B cell (primary cell): ENCODE measurements at regions not wholly inside any gene's neighbourhood (a gene's known extent, or its start where the extent isn't known, plus 50 kb on each side); places are given as distances from the start of the nearest gene placed in this dataset.

Experiments
- ATAC-seq: fragments of 200-7000 bp; cut with Tn5 transposase; one replicate; pipeline ENCODE4 v1.10.0; 2021; ENCODE audit warnings: low read depth, mild to moderate bottlenecking, moderate number of reproducible peaks, moderate library complexity
- CTCF ChIA-PET: fragments of 350-600 bp; sonication (Branson Sonifier 250); formaldehyde crosslinking; loops from one replicate; lab custom pipeline; 2021; ENCODE audit warnings: antibody characterized with exemption, inconsistent platforms; lab: Charles Lee
- POLR2A ChIA-PET: fragments of 350-600 bp; sonication (Branson Sonifier 250); formaldehyde crosslinking; loops from one replicate; lab custom pipeline; 2021; ENCODE audit warnings: antibody characterized with exemption; lab: Charles Lee
- DNase-seq: peaks from one replicate; pipeline ENCODE4 v3.0.0; 2013
- H2AFZ ChIP-seq: 2 replicates; pipeline ENCODE4 v1.6.1; 2012; ENCODE audit warnings: mild to moderate bottlenecking, low read depth, low read length; ENCODE audit not compliant: insufficient read depth, poor library complexity, severe bottlenecking
- H3K27ac ChIP-seq, 2 donors: 1 replicate in 1 of 2; 2 replicates in 1 of 2; pipeline ENCODE4 v1.5.1; 2012 to 2013; ENCODE audit warnings: low read length in 2 of 2, mild to moderate bottlenecking in 2 of 2, moderate library complexity in 1 of 2
- H3K27me3 ChIP-seq, 4 experiments: fragments of 200-600 bp in 1 of 4; sonication (generic) in 1 of 4; replicated peaks in 1 of 4; 1 replicate in 2 of 4; 2 replicates in 2 of 4; pipeline versions ENCODE4 v1.6.1 to v1.7.0; 2013 to 2016; ENCODE audit warnings: low read length in 3 of 4, mild to moderate bottlenecking in 2 of 4, mixed read lengths in 1 of 4, moderate library complexity in 1 of 4; ENCODE audit not compliant: insufficient read depth in 4 of 4, control insufficient read depth in 3 of 4; ENCODE audit errors: control extremely low read depth in 1 of 4
- H3K36me3 ChIP-seq, 2 experiments: replicated peaks in 1 of 2; 1 replicate in 1 of 2; 2 replicates in 1 of 2; pipeline versions ENCODE4 v1.6.1 to v1.7.1; 2013; ENCODE audit warnings: low read length in 1 of 2; ENCODE audit not compliant: insufficient read depth in 2 of 2, control insufficient read depth in 1 of 2; ENCODE audit errors: control extremely low read depth in 1 of 2, extremely low read depth in 1 of 2
- H3K4me1 ChIP-seq, 2 donors: fragments of 200-600 bp in 1 of 2; sonication (generic) in 1 of 2; 1 replicate in 1 of 2; 2 replicates in 1 of 2; pipeline versions ENCODE4 v1.5.1 to v1.6.1; 2013 to 2017; ENCODE audit warnings: low read length in 2 of 2; ENCODE audit not compliant: control insufficient read depth in 2 of 2, insufficient read depth in 2 of 2
- H3K4me2 ChIP-seq: replicated peaks from 2 replicates; pipeline ENCODE3; 2012; ENCODE audit warnings: mild to moderate bottlenecking, low read depth, low read length; ENCODE audit not compliant: poor library complexity, severe bottlenecking
- H3K4me3 ChIP-seq, 5 experiments: fragments of 200-600 bp in 1 of 5; sonication (generic) in 1 of 5; 1 replicate in 3 of 5; 2 replicates in 2 of 5; pipeline versions ENCODE4 v1.5.1 to v1.7.0; 2011 to 2016; ENCODE audit warnings: low read length in 4 of 5, mild to moderate bottlenecking in 4 of 5, low read depth in 2 of 5, control low read depth in 1 of 5, moderate library complexity in 1 of 5; ENCODE audit not compliant: insufficient read depth in 1 of 5; ENCODE audit errors: control extremely low read depth in 1 of 5, extremely low read depth in 1 of 5
- H3K79me2 ChIP-seq: fragments of 200-600 bp; sonication (generic); one replicate; pipeline ENCODE4 v1.6.0; 2016; ENCODE audit warnings: low read length; ENCODE audit not compliant: control insufficient read depth, insufficient read depth
- H3K9ac ChIP-seq: fragments of 200-600 bp; sonication (generic); 2 replicates; pipeline ENCODE4 v1.6.1; 2017; ENCODE audit warnings: mild to moderate bottlenecking, low read length, moderate library complexity
- H3K9me3 ChIP-seq, 3 donors: one replicate each; pipeline versions ENCODE4 v1.6.1 to v1.7.1; 2013; ENCODE audit warnings: low read length in 2 of 3; ENCODE audit not compliant: control insufficient read depth in 2 of 3, insufficient read depth in 1 of 3; ENCODE audit errors: control extremely low read depth in 1 of 3
- H4K20me1 ChIP-seq: 2 replicates; pipeline ENCODE4 v1.6.0; 2012; ENCODE audit warnings: mild to moderate bottlenecking, low read length; ENCODE audit not compliant: insufficient read depth, control insufficient read depth, poor library complexity, severe bottlenecking
- H3K27ac Mint-ChIP-seq: one replicate; pipeline ENCODE4 v1.8.0; 2021; ENCODE audit warnings: mixed read lengths
- H3K27me3 Mint-ChIP-seq: one replicate; pipeline ENCODE4 v1.8.0; 2021; ENCODE audit warnings: mixed read lengths
- H3K4me1 Mint-ChIP-seq: one replicate; pipeline ENCODE4 v1.8.0; 2021; ENCODE audit warnings: mixed read lengths
- H3K4me3 Mint-ChIP-seq: one replicate; pipeline ENCODE4 v1.8.0; 2021; ENCODE audit warnings: mixed read lengths
- H3K9me3 Mint-ChIP-seq: one replicate; pipeline ENCODE4 v1.8.0; 2022; ENCODE audit warnings: mixed read lengths; ENCODE audit not compliant: insufficient read depth
- EZH2 ChIP-seq: IDR thresholded peaks from 2 replicates; pipeline ENCODE4 v1.6.1; 2012; ENCODE audit warnings: borderline replicate concordance, low read depth, mild to moderate bottlenecking, moderate library complexity, low read length; ENCODE audit not compliant: insufficient read depth, poor library complexity, severe bottlenecking
- WGBS: methylation state at CpG from one replicate; pipeline ENCODE4 v1.1.5; 2013; ENCODE audit warnings: missing lambda C conversion rate; ENCODE audit not compliant: insufficient coverage; 5-methylcytosine and 5-hydroxymethylcytosine counted together
- intact Hi-C: fragments of 100-400 bp; cut with micrococcal nuclease; formaldehyde crosslinking; loops from one replicate; pipeline ENCODE4 v1.10.0; 2022
- TF ChIP-seq, protein P1 (sequence below): fragments of 200-600 bp; IDR thresholded peaks from one replicate; pipeline ENCODE4 v1.8.0; 2022; ENCODE audit warnings: antibody characterized with exemption, mild to moderate bottlenecking

- Histone ChIP-seq H3K4me1 (no peaks in the 10 kb centered on the region), H3K79me2 (no peaks in the 10 kb centered on the region), H3K9ac (no peak overlapping the region), H3K27ac (no peak overlapping the region), H4K20me1 (no peaks in the 10 kb centered on the region), H3K4me2 (no peak overlapping the region), H2AFZ (no peak overlapping the region), H3K4me3 (no peak overlapping the region), H3K9me3 (no peaks in the 10 kb centered on the region), H3K27me3 (no peaks in the 10 kb centered on the region), H3K36me3 (no peaks in the 10 kb centered on the region)
- TF ChIP-seq, protein P1, sequence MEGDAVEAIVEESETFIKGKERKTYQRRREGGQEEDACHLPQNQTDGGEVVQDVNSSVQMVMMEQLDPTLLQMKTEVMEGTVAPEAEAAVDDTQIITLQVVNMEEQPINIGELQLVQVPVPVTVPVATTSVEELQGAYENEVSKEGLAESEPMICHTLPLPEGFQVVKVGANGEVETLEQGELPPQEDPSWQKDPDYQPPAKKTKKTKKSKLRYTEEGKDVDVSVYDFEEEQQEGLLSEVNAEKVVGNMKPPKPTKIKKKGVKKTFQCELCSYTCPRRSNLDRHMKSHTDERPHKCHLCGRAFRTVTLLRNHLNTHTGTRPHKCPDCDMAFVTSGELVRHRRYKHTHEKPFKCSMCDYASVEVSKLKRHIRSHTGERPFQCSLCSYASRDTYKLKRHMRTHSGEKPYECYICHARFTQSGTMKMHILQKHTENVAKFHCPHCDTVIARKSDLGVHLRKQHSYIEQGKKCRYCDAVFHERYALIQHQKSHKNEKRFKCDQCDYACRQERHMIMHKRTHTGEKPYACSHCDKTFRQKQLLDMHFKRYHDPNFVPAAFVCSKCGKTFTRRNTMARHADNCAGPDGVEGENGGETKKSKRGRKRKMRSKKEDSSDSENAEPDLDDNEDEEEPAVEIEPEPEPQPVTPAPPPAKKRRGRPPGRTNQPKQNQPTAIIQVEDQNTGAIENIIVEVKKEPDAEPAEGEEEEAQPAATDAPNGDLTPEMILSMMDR = no peak
- no peak for TF ChIP-seq EZH2
- 80% methylated on average over 6 of the region's 6 CpGs for WGBS
- CTCF ChIA-PET = no interaction called here
- Mint-ChIP-seq H3K27ac (no peak overlapping the region), H3K9me3 (no peaks in the 10 kb centered on the region), H3K4me3 (no peak overlapping the region), H3K27me3 (no peaks in the 10 kb centered on the region), H3K4me1 (no peaks in the 10 kb centered on the region)
- POLR2A ChIA-PET = no interaction called here
- no peak for DNase-seq
- no peak for ATAC-seq
- intact Hi-C loops = no loop called here
These were observed 466.5 kb upstream of the ARID1B start for GRCh38 chr6:156310701-156311100.

DNA sequence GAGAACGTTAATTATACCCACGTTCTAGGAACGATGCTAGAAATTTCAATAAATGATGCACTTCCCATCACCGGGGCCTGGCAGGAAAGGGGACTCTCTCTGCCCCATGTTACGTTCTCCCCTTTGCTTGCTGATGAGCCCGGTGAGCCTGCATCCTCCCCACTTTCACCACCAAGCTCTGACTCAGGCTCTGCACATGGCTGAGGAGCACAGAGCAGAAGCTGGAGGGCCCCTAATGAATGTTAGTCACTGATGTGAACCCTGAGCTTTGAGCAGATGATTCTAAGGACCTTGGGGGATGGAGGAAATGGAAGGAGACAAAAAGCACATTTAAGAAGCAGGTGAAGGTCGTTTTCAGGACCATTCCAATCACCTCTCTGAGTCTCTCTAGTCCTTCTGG lies 468.2 kb upstream of the ARID1B start:
- no peaks in the 10 kb centered on the region for H4K20me1 ChIP-seq
- H3K4me2 ChIP-seq = no peak overlapping the region
- intact Hi-C loops = no loop called here
- 81% methylated on average over 6 of the region's 7 CpGs for WGBS
- H3K79me2 ChIP-seq = no peaks in the 10 kb centered on the region
- Mint-ChIP-seq H3K4me3 (no peak overlapping the region), H3K27me3 (no peaks in the 10 kb centered on the region), H3K9me3 (no peaks in the 10 kb centered on the region), H3K4me1 (no peaks in the 10 kb centered on the region), H3K27ac (no peak overlapping the region)
- DNase-seq (no peak), ATAC-seq (no peak)
- H3K27ac ChIP-seq = no peak overlapping the region
- no peaks in the 10 kb centered on the region for H3K4me1 ChIP-seq
- no peak for TF ChIP-seq EZH2
- TF ChIP-seq, protein P1 = no peak
- no peak overlapping the region for H3K4me3 ChIP-seq
- no peaks in the 10 kb centered on the region for H3K36me3 ChIP-seq
- H3K9ac ChIP-seq = no peak overlapping the region
- H3K27me3 ChIP-seq = no peaks in the 10 kb centered on the region
- H3K9me3 ChIP-seq = no peaks in the 10 kb centered on the region
- POLR2A ChIA-PET = no interaction called here
- CTCF ChIA-PET = no interaction called here
- H2AFZ ChIP-seq = no peak overlapping the region
